Breast epithelium (tissue), 3 donors: ENCODE measurements at regions not wholly inside any gene's neighbourhood (a gene's known extent, or its start where the extent isn't known, plus 50 kb on each side); places are given as distances from the start of the nearest gene placed in this dataset.

Experiments used
- POLR2A ChIP-seq: fragments of 450-650 bp; IDR thresholded peaks from one replicate; pipeline ENCODE4 v1.6.1; 2016; ENCODE audit warnings: antibody characterized with exemption, mild to moderate bottlenecking, moderate library complexity
- TF ChIP-seq, protein P1 (sequence below), 3 donors: fragments of 450-650 bp; IDR thresholded peaks; one replicate each; pipeline ENCODE4 v1.5.1; 2016 to 2017; ENCODE audit warnings: antibody characterized with exemption in 3 of 3, mild to moderate bottlenecking in 3 of 3, moderate library complexity in 3 of 3

DNA sequence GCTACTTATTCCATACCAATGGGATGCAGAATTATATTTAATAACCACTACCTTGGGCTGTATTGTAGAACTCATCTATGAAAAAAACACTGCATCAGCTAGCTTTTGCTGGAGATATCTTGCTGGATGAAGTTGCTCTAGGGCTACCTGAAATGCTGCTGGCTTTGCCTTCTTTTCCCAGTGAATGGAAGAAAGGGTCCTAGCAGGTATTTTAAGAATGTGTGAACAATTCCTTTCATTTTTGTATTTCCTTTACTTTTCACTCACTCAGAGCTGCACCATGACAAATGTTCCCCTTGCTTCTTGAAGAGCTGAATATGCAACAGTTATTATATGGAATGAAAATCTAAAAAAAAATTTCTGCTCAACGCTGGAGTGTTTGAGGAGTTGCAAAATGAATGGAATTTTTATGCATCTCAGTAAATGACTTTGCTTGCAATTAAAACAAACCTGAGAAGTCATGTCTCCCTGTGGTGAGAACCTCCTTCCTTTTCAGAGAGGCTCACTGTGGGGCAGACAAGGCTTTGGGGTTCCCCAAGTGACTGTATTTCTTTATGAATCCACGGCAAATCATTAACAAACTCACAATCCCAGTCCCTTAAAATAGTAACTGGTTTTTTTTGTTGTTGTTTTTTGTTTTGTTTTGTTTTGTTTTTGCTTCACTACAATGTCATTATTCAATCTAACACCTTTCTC lies 566.8 kb upstream of the KIRREL3 start:
- TF ChIP-seq, protein P1, sequence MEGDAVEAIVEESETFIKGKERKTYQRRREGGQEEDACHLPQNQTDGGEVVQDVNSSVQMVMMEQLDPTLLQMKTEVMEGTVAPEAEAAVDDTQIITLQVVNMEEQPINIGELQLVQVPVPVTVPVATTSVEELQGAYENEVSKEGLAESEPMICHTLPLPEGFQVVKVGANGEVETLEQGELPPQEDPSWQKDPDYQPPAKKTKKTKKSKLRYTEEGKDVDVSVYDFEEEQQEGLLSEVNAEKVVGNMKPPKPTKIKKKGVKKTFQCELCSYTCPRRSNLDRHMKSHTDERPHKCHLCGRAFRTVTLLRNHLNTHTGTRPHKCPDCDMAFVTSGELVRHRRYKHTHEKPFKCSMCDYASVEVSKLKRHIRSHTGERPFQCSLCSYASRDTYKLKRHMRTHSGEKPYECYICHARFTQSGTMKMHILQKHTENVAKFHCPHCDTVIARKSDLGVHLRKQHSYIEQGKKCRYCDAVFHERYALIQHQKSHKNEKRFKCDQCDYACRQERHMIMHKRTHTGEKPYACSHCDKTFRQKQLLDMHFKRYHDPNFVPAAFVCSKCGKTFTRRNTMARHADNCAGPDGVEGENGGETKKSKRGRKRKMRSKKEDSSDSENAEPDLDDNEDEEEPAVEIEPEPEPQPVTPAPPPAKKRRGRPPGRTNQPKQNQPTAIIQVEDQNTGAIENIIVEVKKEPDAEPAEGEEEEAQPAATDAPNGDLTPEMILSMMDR (IDR thresholded peaks at IDR 0.05) = no peak
- TF ChIP-seq POLR2A = no peak
